ENCODE measurements at regions not wholly inside any gene's neighbourhood (a gene's known extent, or its start where the extent isn't known, plus 50 kb on each side); places are given as distances from the start of the nearest gene placed in this dataset.

DNA sequence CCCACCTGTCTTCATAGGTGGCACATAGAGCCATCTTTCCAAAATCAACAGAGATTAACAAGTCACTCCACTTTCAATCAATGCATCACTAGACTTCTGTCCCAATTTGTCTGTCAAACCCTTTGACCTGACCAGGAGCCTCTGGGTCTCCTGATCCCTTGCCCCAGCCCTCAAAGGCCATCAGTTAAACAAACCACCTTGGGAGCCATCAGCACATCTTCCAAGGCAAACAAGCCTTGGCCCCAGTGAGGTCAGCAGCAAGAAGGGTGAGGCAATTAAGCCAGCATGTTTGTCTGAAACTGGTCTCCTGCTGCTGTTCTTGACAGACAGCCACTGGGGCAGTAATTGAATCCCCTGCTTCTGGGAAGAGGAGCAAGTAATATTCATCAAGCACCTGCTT, 742.8 kb upstream of the TBX3 start:
- H3K27ac ChIP-seq (ENCODE audit: insufficient read depth in 1 of 2, low read depth in 1 of 2, low read length in 2 of 2, poor library complexity in 1 of 2, severe bottlenecking in 2 of 2) = no peak overlapping the region
- CTCF ChIA-PET = no interaction called here
- no peaks in the 10 kb centered on the region for H3K9me3 ChIP-seq (ENCODE audit: control extremely low read depth in 1 of 5, control insufficient read depth in 4 of 5, insufficient read depth in 2 of 5, low read depth in 1 of 5, low read length in 4 of 5)
- no peak for DNase-seq
- H3K4me1 ChIP-seq (ENCODE audit: control extremely low read depth in 1 of 4, control insufficient read depth in 4 of 4, insufficient read depth in 4 of 4, low read length in 3 of 4) = no peaks in the 10 kb centered on the region
- POLR2A ChIA-PET = no interaction called here
- no peak overlapping the region for H3K4me3 ChIP-seq (ENCODE audit: control insufficient read depth in 1 of 7, extremely low read depth in 1 of 7, insufficient read depth in 4 of 7, low read depth in 2 of 7, low read length in 6 of 7)
- H3K36me3 ChIP-seq (ENCODE audit: control insufficient read depth in 4 of 4, insufficient read depth in 4 of 4, low read length in 3 of 4) = no peaks in the 10 kb centered on the region
- H3K27me3 ChIP-seq (replicated peaks in 2 of 5; ENCODE audit: control insufficient read depth in 4 of 5, insufficient read depth in 5 of 5, low read length in 4 of 5) = peaks cover 0 to 3% (median 3%) of the 10 kb centered on the region in 5 experiments

DNA sequence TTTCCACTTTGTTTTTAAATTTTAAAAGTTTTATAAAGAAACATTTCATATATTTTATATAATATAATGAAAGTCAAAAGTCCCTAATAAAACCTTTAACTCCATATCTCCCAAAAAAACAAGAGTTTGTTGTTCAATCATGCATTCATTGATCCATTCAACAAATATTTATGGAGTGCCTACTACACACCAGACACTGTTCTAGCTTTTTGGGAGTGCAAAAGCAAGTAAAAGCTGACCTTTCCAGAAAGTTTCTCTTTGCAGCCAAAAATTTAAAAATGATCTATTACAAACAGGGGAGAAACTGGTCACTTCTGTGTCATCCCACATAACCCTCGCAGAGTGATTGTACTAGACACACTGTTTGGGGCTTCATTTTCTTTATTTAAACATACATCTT, 740.0 kb upstream of the TBX3 start:
- POLR2A ChIA-PET = no interaction called here
- peaks cover 0 to 3% (median 3%) of the 10 kb centered on the region in 5 experiments for H3K27me3 ChIP-seq (replicated peaks in 2 of 5; ENCODE audit: control insufficient read depth in 4 of 5, insufficient read depth in 5 of 5, low read length in 4 of 5)
- WGBS (ENCODE audit: insufficient coverage) = 100% methylated on average over 1 of the region's 1 CpG
- no peaks in the 10 kb centered on the region for H3K9me3 ChIP-seq (ENCODE audit: control extremely low read depth in 1 of 5, control insufficient read depth in 4 of 5, insufficient read depth in 2 of 5, low read depth in 1 of 5, low read length in 4 of 5)
- CTCF ChIA-PET = no interaction called here
- no peak overlapping the region for H3K4me3 ChIP-seq (ENCODE audit: control insufficient read depth in 1 of 7, extremely low read depth in 1 of 7, insufficient read depth in 4 of 7, low read depth in 2 of 7, low read length in 6 of 7)
- H3K36me3 ChIP-seq (ENCODE audit: control insufficient read depth in 4 of 4, insufficient read depth in 4 of 4, low read length in 3 of 4) = no peaks in the 10 kb centered on the region
- H3K27ac ChIP-seq (ENCODE audit: insufficient read depth in 1 of 2, low read depth in 1 of 2, low read length in 2 of 2, poor library complexity in 1 of 2, severe bottlenecking in 2 of 2) = no peak overlapping the region
- DNase-seq = no peak
- no peaks in the 10 kb centered on the region for H3K4me1 ChIP-seq (ENCODE audit: control extremely low read depth in 1 of 4, control insufficient read depth in 4 of 4, insufficient read depth in 4 of 4, low read length in 3 of 4)

DNA sequence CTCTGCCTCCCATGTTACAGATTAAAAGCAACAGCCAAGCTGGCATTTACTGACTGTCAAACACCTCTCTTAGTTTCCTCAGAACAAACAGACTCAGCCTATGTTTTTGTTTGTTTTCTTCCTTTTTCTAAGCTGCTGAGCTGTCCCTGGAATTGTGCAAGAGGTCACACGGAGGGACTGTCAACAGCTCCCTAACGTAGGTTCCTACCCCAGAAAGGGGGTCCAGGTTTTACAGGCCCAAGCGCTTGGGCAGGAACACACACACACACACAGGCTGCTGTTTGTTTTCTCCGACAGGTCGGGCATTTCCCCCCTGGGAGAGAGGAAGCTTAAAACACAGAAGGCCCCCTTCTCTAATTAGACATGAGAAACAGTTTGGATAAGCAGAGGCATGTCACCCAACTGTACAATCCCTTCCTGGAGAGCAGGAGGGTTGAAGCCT, 739.6 kb upstream of the TBX3 start:
- ChIA-PET POLR2A (no interaction called here), CTCF (no interaction called here)
- H3K27ac ChIP-seq (ENCODE audit: insufficient read depth in 1 of 2, low read depth in 1 of 2, low read length in 2 of 2, poor library complexity in 1 of 2, severe bottlenecking in 2 of 2) = no peak overlapping the region
- H3K9me3 ChIP-seq (ENCODE audit: control extremely low read depth in 1 of 5, control insufficient read depth in 4 of 5, insufficient read depth in 2 of 5, low read depth in 1 of 5, low read length in 4 of 5) = no peaks in the 10 kb centered on the region
- 20% methylated on average over 1 of the region's 5 CpGs for WGBS (ENCODE audit: insufficient coverage)
- H3K36me3 ChIP-seq (ENCODE audit: control insufficient read depth in 4 of 4, insufficient read depth in 4 of 4, low read length in 3 of 4) = no peaks in the 10 kb centered on the region
- DNase-seq = no peak
- H3K4me1 ChIP-seq (ENCODE audit: control extremely low read depth in 1 of 4, control insufficient read depth in 4 of 4, insufficient read depth in 4 of 4, low read length in 3 of 4) = no peaks in the 10 kb centered on the region
- peaks cover 0 to 3% (median 3%) of the 10 kb centered on the region in 5 experiments for H3K27me3 ChIP-seq (replicated peaks in 2 of 5; ENCODE audit: control insufficient read depth in 4 of 5, insufficient read depth in 5 of 5, low read length in 4 of 5)
- H3K4me3 ChIP-seq (ENCODE audit: control insufficient read depth in 1 of 7, extremely low read depth in 1 of 7, insufficient read depth in 4 of 7, low read depth in 2 of 7, low read length in 6 of 7) = no peak overlapping the region

DNA sequence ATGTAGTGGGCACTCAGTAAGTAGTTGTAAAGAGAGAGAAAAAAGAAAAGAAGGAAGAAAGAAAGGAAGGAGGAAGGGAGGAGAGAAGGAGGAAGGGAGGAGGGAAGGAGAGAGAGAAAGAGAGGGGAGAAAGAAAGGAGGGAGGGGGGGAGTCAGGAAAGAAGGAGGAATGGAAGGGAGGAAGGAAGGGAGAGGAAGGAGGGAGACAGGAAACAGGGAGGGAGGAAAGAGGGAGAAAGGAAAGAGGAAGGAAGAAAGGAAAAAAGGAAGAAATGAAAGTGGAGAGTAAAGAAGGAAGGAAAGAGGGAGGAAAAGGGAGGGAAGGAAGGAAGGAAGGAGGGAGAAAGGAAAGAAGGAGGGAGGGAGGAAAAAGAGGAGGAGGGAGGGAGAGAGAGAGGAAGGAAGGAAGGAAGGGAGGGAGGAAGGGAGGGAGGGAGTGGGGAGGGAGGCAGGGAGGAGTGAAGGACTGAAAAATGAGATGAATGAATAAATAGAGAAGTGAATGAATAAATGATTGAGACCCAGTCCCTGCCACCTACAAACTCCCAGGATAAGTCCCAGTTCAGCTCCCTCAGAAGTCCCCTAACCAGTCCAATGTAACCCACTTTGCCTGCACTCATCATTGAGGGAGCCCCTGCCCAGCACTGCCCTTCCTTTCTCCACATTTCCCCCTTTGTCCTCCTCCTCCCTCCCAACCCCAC, 739.0 kb upstream of the TBX3 start:
- no peaks in the 10 kb centered on the region for H3K36me3 ChIP-seq (ENCODE audit: control insufficient read depth in 4 of 4, insufficient read depth in 4 of 4, low read length in 3 of 4)
- peaks cover 0 to 3% (median 3%) of the 10 kb centered on the region in 5 experiments for H3K27me3 ChIP-seq (replicated peaks in 2 of 5; ENCODE audit: control insufficient read depth in 4 of 5, insufficient read depth in 5 of 5, low read length in 4 of 5)
- ChIA-PET POLR2A (no interaction called here), CTCF (no interaction called here)
- H3K27ac ChIP-seq (ENCODE audit: insufficient read depth in 1 of 2, low read depth in 1 of 2, low read length in 2 of 2, poor library complexity in 1 of 2, severe bottlenecking in 2 of 2) = no peak overlapping the region
- no peaks in the 10 kb centered on the region for H3K4me1 ChIP-seq (ENCODE audit: control extremely low read depth in 1 of 4, control insufficient read depth in 4 of 4, insufficient read depth in 4 of 4, low read length in 3 of 4)
- H3K4me3 ChIP-seq (ENCODE audit: control insufficient read depth in 1 of 7, extremely low read depth in 1 of 7, insufficient read depth in 4 of 7, low read depth in 2 of 7, low read length in 6 of 7) = no peak overlapping the region
- no peaks in the 10 kb centered on the region for H3K9me3 ChIP-seq (ENCODE audit: control extremely low read depth in 1 of 5, control insufficient read depth in 4 of 5, insufficient read depth in 2 of 5, low read depth in 1 of 5, low read length in 4 of 5)
- no peak for DNase-seq

DNA sequence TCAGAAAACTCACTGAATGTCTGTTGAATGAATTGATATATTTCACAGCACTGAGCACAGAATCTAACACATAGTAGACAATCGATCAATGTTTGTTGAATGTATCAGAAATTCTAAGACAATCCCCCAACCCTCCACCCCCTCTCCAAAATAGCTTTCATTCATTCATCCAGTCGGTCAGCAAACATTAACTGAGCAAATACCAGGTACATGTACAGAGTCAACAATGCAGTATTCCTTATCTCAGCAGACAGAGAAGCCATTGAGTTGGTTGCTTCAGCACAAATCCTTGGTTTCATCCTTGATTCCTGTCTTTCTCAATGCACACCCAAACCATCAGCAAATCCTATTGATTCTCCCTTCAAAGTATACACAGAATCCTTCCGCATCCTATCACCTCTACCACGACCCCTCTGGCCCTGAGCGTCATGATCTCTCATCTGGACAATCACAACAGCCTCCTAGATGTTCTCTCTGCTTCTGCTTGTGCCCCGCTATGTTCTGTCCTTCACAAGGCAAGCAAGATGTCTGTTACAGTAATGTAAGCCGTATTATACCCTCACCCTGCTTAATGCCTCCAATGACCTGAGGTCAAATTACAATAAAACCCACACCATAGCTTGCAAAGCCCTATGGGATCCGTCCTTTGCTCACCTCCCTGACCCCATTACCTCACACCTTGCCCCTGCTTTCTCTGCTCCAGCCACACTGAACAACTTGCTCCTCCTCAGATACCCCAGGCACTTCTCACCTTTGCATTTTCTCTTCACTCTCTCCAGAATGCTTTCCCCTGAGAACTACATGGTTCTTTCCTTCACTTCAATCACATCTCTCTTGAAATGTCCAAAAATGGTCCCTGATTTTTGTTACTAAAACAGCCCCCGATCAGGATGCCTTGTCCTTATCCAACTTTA, 738.1 kb upstream of the TBX3 start:
- Histone ChIP-seq H3K27ac (ENCODE audit: insufficient read depth in 1 of 2, low read depth in 1 of 2, low read length in 2 of 2, poor library complexity in 1 of 2, severe bottlenecking in 2 of 2) (no peak overlapping the region), H3K27me3 (replicated peaks in 2 of 5; ENCODE audit: control insufficient read depth in 4 of 5, insufficient read depth in 5 of 5, low read length in 4 of 5) (peaks cover 0 to 3% (median 3%) of the 10 kb centered on the region in 5 experiments), H3K4me1 (ENCODE audit: control extremely low read depth in 1 of 4, control insufficient read depth in 4 of 4, insufficient read depth in 4 of 4, low read length in 3 of 4) (no peaks in the 10 kb centered on the region), H3K36me3 (ENCODE audit: control insufficient read depth in 4 of 4, insufficient read depth in 4 of 4, low read length in 3 of 4) (no peaks in the 10 kb centered on the region), H3K4me3 (ENCODE audit: control insufficient read depth in 1 of 7, extremely low read depth in 1 of 7, insufficient read depth in 4 of 7, low read depth in 2 of 7, low read length in 6 of 7) (no peak overlapping the region), H3K9me3 (ENCODE audit: control extremely low read depth in 1 of 5, control insufficient read depth in 4 of 5, insufficient read depth in 2 of 5, low read depth in 1 of 5, low read length in 4 of 5) (peaks cover 0 to under 1% (median 0%) of the 10 kb centered on the region in 5 experiments)
- POLR2A ChIA-PET = interaction anchor here (0.6 kb wide), 1 partner anchor 25 kb away, joined by 3 read pairs; no protein-coding TSS in a partner anchor
- WGBS (ENCODE audit: insufficient coverage) = 96% methylated on average over 8 of the region's 9 CpGs
- CTCF ChIA-PET = no interaction called here
- no peak for DNase-seq

DNA sequence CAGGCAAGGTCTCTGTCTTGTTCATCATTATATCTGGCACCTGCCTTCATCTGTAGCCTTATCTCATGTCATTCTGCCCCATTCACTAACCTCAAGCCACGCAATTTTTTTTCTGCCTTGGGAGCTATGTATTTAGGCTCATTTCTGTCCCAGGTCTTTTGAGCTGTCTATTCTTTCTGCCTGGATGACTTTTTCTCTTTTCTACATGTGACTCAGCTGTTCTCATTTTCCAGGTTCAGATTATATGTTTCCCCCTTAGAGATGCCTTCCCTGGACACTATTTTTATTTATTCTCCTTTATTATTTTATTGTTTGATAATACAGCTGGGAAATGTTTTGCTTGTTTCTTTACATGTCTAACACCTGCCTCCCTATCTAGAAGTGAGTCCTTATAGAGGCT, 737.4 kb upstream of the TBX3 start:
- Histone ChIP-seq H3K36me3 (ENCODE audit: control insufficient read depth in 4 of 4, insufficient read depth in 4 of 4, low read length in 3 of 4) (no peaks in the 10 kb centered on the region), H3K9me3 (ENCODE audit: control extremely low read depth in 1 of 5, control insufficient read depth in 4 of 5, insufficient read depth in 2 of 5, low read depth in 1 of 5, low read length in 4 of 5) (peaks cover 0 to 2% (median 0%) of the 10 kb centered on the region in 5 experiments), H3K27ac (ENCODE audit: insufficient read depth in 1 of 2, low read depth in 1 of 2, low read length in 2 of 2, poor library complexity in 1 of 2, severe bottlenecking in 2 of 2) (no peak overlapping the region), H3K27me3 (replicated peaks in 2 of 5; ENCODE audit: control insufficient read depth in 4 of 5, insufficient read depth in 5 of 5, low read length in 4 of 5) (peaks cover 0 to 3% (median 3%) of the 10 kb centered on the region in 5 experiments), H3K4me1 (ENCODE audit: control extremely low read depth in 1 of 4, control insufficient read depth in 4 of 4, insufficient read depth in 4 of 4, low read length in 3 of 4) (no peaks in the 10 kb centered on the region), H3K4me3 (ENCODE audit: control insufficient read depth in 1 of 7, extremely low read depth in 1 of 7, insufficient read depth in 4 of 7, low read depth in 2 of 7, low read length in 6 of 7) (no peak overlapping the region)
- DNase-seq = no peak
- ChIA-PET CTCF (no interaction called here), POLR2A (no interaction called here)
- 90% methylated on average over 1 of the region's 1 CpG for WGBS (ENCODE audit: insufficient coverage)

DNA sequence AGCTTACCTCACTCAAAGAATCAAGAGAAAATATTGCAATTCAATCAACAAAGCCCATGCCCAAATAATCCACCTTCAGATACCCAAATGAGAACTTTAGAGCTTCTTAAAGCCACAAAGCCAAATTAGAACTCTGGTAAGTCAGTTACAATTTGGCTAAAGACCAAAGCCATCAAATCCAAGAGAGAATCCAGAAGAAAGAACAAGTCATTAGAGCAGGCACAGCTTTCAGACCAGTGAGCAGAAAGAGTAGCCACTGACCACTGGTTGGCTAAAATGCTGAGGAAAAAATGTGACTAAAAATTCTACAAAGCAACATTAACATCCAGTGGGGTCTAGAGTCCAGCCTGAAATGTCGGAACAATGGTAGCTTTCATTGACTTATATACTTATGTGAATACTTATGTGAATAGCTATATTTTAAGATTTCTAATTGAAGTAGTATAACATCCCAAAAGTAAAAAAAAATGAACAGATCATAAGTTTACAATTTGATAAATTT, 735.2 kb upstream of the TBX3 start:
- Histone ChIP-seq H3K4me1 (ENCODE audit: control extremely low read depth in 1 of 4, control insufficient read depth in 4 of 4, insufficient read depth in 4 of 4, low read length in 3 of 4) (no peaks in the 10 kb centered on the region), H3K27me3 (replicated peaks in 2 of 5; ENCODE audit: control insufficient read depth in 4 of 5, insufficient read depth in 5 of 5, low read length in 4 of 5) (peaks cover 0 to 3% (median 0%) of the 10 kb centered on the region in 5 experiments), H3K9me3 (ENCODE audit: control extremely low read depth in 1 of 5, control insufficient read depth in 4 of 5, insufficient read depth in 2 of 5, low read depth in 1 of 5, low read length in 4 of 5) (peaks cover 0 to 2% (median 0%) of the 10 kb centered on the region in 5 experiments), H3K36me3 (ENCODE audit: control insufficient read depth in 4 of 4, insufficient read depth in 4 of 4, low read length in 3 of 4) (no peaks in the 10 kb centered on the region), H3K4me3 (ENCODE audit: control insufficient read depth in 1 of 7, extremely low read depth in 1 of 7, insufficient read depth in 4 of 7, low read depth in 2 of 7, low read length in 6 of 7) (no peak overlapping the region), H3K27ac (ENCODE audit: insufficient read depth in 1 of 2, low read depth in 1 of 2, low read length in 2 of 2, poor library complexity in 1 of 2, severe bottlenecking in 2 of 2) (no peak overlapping the region)
- CTCF ChIA-PET = no interaction called here
- no peak for DNase-seq
- POLR2A ChIA-PET = no interaction called here
- no CpG with 5 or more reads among the region's 1 CpG for WGBS (ENCODE audit: insufficient coverage)
